K562 (cell line): ENCODE measurements at regions not wholly inside any gene's neighbourhood (a gene's known extent, or its start where the extent isn't known, plus 50 kb on each side); places are given as distances from the start of the nearest gene placed in this dataset.

ENCODE experiments used
- ATAC-seq: fragments of 200-7000 bp; cut with Tn5 transposase; 3 replicates; pipeline ENCODE4 v1.9.1; 2020; ENCODE audit warnings: moderate library complexity
- BruUV-seq: library from RNA; stranded (reverse); fragments of 400-500 nt; replicated peaks from 2 replicates; lab custom pipeline; 2021; lab: Mats Ljungman, UMichigan
- CTCF ChIA-PET: fragments of 300-600 bp; formaldehyde crosslinking; extraction: SDS; loops from one replicate; lab custom pipeline; 2021; ENCODE audit warnings: low intra/inter-chr PET ratio; lab: Yijun Ruan, JAX
- POLR2A ChIA-PET: fragments of 300-600, 350-650 bp; sonication (Branson Sonifier 250); formaldehyde crosslinking; extraction: SDS; loops from one replicate; lab custom pipeline; 2021; ENCODE audit warnings: antibody characterized with exemption, inconsistent platforms; lab: Yijun Ruan, JAX
- DNase-seq, 4 experiments: peaks; one replicate each; pipeline versions ENCODE4 v3.0.0 to v3.0.0-alpha.2; 2011 to 2018; ENCODE audit warnings: low spot score in 3 of 4, mixed read lengths in 3 of 4; ENCODE audit errors: extremely low read depth in 1 of 4
- FAIRE-seq: peaks from 2 replicates; lab custom pipeline; 2011; peaks lifted over from hg19 to GRCh38; lab: Jason Lieb, UNC
- H2AFZ ChIP-seq: 2 replicates; pipeline ENCODE4 v1.6.0; 2011; ENCODE audit warnings: low read depth, low read length, control low read depth, inconsistent platforms
- H3K27ac ChIP-seq: fragments of 200-600 bp; 3 replicates; pipeline ENCODE4 v1.8.0; 2011; ENCODE audit warnings: low read depth, mild to moderate bottlenecking, control low read depth, inconsistent platforms, low read length, moderate library complexity, mixed read lengths; ENCODE audit errors: extremely low read depth
- H3K27me3 ChIP-seq, 2 experiments: fragments of 300-600 bp in 1 of 2; 2 replicates in 1 of 2; 3 replicates in 1 of 2; pipeline versions ENCODE4 v1.6.0 to v1.8.0; 2011; ENCODE audit warnings: inconsistent platforms in 2 of 2, low read length in 2 of 2, mild to moderate bottlenecking in 1 of 2, mixed read lengths in 1 of 2, moderate library complexity in 1 of 2; ENCODE audit not compliant: control insufficient read depth in 2 of 2, insufficient read depth in 2 of 2
- H3K36me3 ChIP-seq: fragments of 300-600 bp; 3 replicates; pipeline ENCODE4 v1.8.0; 2011; ENCODE audit warnings: mild to moderate bottlenecking, low read length, inconsistent platforms; ENCODE audit not compliant: control insufficient read depth, insufficient read depth
- H3K4me1 ChIP-seq, 2 experiments: fragments of 200-600 bp in 1 of 2; replicated peaks in 1 of 2; 2 replicates in 1 of 2; 3 replicates in 1 of 2; pipeline versions ENCODE4 v1.5.1 to v1.8.0; 2011; ENCODE audit warnings: inconsistent platforms in 2 of 2, low read length in 2 of 2, mild to moderate bottlenecking in 1 of 2, mixed read lengths in 1 of 2, moderate library complexity in 1 of 2; ENCODE audit not compliant: control insufficient read depth in 2 of 2, insufficient read depth in 2 of 2
- H3K4me2 ChIP-seq: 2 replicates; pipeline ENCODE4 v1.6.1; 2011; ENCODE audit warnings: low read length, control low read depth, inconsistent platforms, mixed read lengths; ENCODE audit not compliant: insufficient read depth
- H3K4me3 ChIP-seq: fragments of 200-600 bp; sonication (generic), shearing (Covaris generic); 2 replicates; pipeline ENCODE4 v1.5.1; 2016; ENCODE audit warnings: control low read depth, inconsistent platforms
- H3K79me2 ChIP-seq: fragments of 200-600 bp; 3 replicates; pipeline ENCODE4 v1.8.0; 2011; ENCODE audit warnings: low read length, inconsistent platforms; ENCODE audit not compliant: control insufficient read depth, insufficient read depth
- H3K9ac ChIP-seq, 2 experiments: 2 replicates each; pipeline versions ENCODE4 v1.6.0 to v1.6.1; 2011; ENCODE audit warnings: low read depth in 2 of 2, low read length in 2 of 2, control low read depth in 1 of 2, inconsistent platforms in 1 of 2, mild to moderate bottlenecking in 1 of 2, mixed read lengths in 1 of 2; ENCODE audit not compliant: insufficient read depth in 1 of 2
- H3K9me1 ChIP-seq: one replicate; pipeline ENCODE4 v1.6.0; 2011; ENCODE audit warnings: inconsistent platforms, mild to moderate bottlenecking, low read length, moderate library complexity; ENCODE audit not compliant: control insufficient read depth, insufficient read depth
- H3K9me3 ChIP-seq: replicated peaks from 2 replicates; pipeline ENCODE4 v1.5.1; 2011; ENCODE audit warnings: low read depth, low read length, inconsistent platforms; ENCODE audit not compliant: control insufficient read depth, insufficient read depth
- H4K20me1 ChIP-seq: replicated peaks from 2 replicates; pipeline ENCODE4 v1.6.1; 2011; ENCODE audit warnings: low read length, inconsistent platforms, mixed read lengths; ENCODE audit not compliant: control insufficient read depth, insufficient read depth
- BCOR ChIP-seq: fragments of 450-650 bp; IDR thresholded peaks from 2 replicates; pipeline ENCODE4 v1.6.1; 2016
- BRF2 ChIP-seq: IDR thresholded peaks from 3 replicates; pipeline ENCODE4 v1.6.1; 2011; ENCODE audit warnings: borderline replicate concordance, mild to moderate bottlenecking; ENCODE audit not compliant: insufficient read length, insufficient read depth
- CBX2 ChIP-seq: fragments of 200-600 bp; sonication (generic); IDR thresholded peaks from one replicate; pipeline ENCODE4 v1.6.1; 2012; ENCODE audit warnings: mild to moderate bottlenecking, low read length, inconsistent platforms; ENCODE audit not compliant: insufficient read depth, poor library complexity, severe bottlenecking
- CHD1 ChIP-seq: fragments of 200-600 bp; sonication (generic); IDR thresholded peaks from one replicate; pipeline ENCODE4 v1.6.1; 2012; ENCODE audit warnings: mild to moderate bottlenecking, moderate library complexity, low read length, inconsistent platforms
- HIVEP1 ChIP-seq: fragments of 250-450 bp; sonication (Bioruptor Pico); IDR thresholded peaks from 2 replicates; pipeline ENCODE4 v1.4.0; 2020; ENCODE audit warnings: mild to moderate bottlenecking
- MAZ ChIP-seq, 2 experiments: fragments of 450-650 bp in 1 of 2; sonication (generic) in 1 of 2; formaldehyde crosslinking; IDR thresholded peaks in 1 of 2; conservative IDR thresholded peaks in 1 of 2; 2 replicates each; pipeline versions ENCODE4 v1.4.0 to v1.5.0; 2020; ENCODE audit warnings: mild to moderate bottlenecking in 1 of 2, missing genetic modification reagents in 1 of 2
- MEF2A ChIP-seq: IDR thresholded peaks from 2 replicates; pipeline ENCODE4 v1.6.1; 2011; ENCODE audit warnings: low read depth, mild to moderate bottlenecking, low read length, moderate library complexity; ENCODE audit not compliant: control insufficient read depth
- MEIS2 ChIP-seq: fragments of 450-650 bp; IDR thresholded peaks from 2 replicates; pipeline ENCODE4 v1.6.1; 2014; ENCODE audit warnings: mild to moderate bottlenecking; ENCODE audit not compliant: partially characterized antibody
- RCOR1 ChIP-seq, 2 experiments: IDR thresholded peaks; 2 replicates each; pipeline ENCODE4 v1.6.1; 2012; ENCODE audit warnings: low read depth in 2 of 2, low read length in 2 of 2, borderline replicate concordance in 1 of 2, improper control_type of control experiment in 1 of 2
- U2AF1 ChIP-seq: fragments of 200-400 bp; formaldehyde crosslinking; optimal IDR thresholded peaks from 2 replicates; pipeline ENCODE3; 2017; ENCODE audit warnings: mild to moderate bottlenecking, low read depth, low read length, moderate library complexity
- ZNF408 ChIP-seq: fragments of 250-450 bp; sonication (Bioruptor Pico); IDR thresholded peaks from 2 replicates; pipeline ENCODE4 v1.4.0; 2020; ENCODE audit warnings: low read depth, mild to moderate bottlenecking, moderate library complexity
- WGBS: fragments of 100-300 bp; shearing (Covaris generic); methylation state at CpG from one replicate; pipeline ENCODE4 v1.1.6; 2016; ENCODE audit warnings: low coverage, mixed read lengths; ENCODE audit not compliant: insufficient coverage; ENCODE audit errors: missing lambda C conversion rate; 5-methylcytosine and 5-hydroxymethylcytosine counted together
- in situ Hi-C: fragments of 300-500 bp; cut with MboI; formaldehyde crosslinking; loops from 4 replicates; pipeline ENCODE4 v1.15.0; 2018; ENCODE audit warnings: inconsistent platforms, mixed read lengths
- intact Hi-C: fragments of 100-400 bp; cut with micrococcal nuclease; formaldehyde crosslinking; loops from 2 replicates; pipeline ENCODE4 v1.14.2; 2022
- TF ChIP-seq, protein P1 (sequence below), 2 experiments: fragments of 450-650 bp; IDR thresholded peaks; 2 replicates each; pipeline ENCODE4 v1.6.1; 2016
- TF ChIP-seq, protein P2 (sequence below): fragments of 250-450 bp; sonication (Bioruptor Pico); IDR thresholded peaks from 2 replicates; pipeline ENCODE4 v1.8.0; 2022; ENCODE audit warnings: inconsistent platforms
- TF ChIP-seq, protein P3 (sequence below): fragments of 450-650 bp; formaldehyde crosslinking; IDR thresholded peaks from 2 replicates; pipeline ENCODE4 v1.4.0; 2020; ENCODE audit warnings: mild to moderate bottlenecking, moderate library complexity

DNA sequence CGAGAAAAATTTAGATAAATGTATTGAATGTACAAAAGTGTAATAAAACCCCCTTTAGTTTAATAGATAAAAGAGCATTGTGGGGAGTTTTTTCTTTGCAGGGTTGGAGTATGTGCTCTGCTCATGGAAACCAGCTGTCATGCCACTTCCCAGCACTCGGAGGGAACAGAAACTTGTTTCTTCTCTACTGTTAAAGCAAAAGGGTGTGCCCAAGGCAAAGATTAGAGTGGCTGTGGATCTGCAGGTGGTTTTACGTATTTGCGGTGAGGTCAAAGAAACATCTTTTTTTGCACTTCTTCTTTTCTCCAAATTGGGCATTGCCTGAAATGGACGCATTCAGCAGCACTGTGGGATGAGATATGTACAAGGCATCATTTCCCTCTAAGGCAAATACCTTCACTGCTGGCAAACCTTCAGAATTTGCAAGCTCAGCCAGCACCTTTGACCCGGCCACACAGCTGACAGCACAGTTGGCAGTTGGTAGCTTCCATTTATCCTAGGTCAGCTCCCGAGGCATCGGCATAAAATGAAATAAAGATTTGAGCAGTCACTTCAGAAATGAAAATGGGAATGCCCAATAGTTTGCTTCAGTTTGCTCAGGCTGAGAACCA lies 178.4 kb upstream of the EYA4 start:
- no TSS peak for BruUV-seq
- WGBS: 0% methylated on average over 8 of the region's 8 CpGs
- in situ Hi-C loops: no loop called here
- H4K20me1 ChIP-seq: no peaks in the 10 kb centered on the region
- no peak overlapping the region for H3K4me2 ChIP-seq
- H3K27ac ChIP-seq: no peak overlapping the region
- ATAC-seq: no peak
- no peak overlapping the region for H3K4me3 ChIP-seq
- POLR2A ChIA-PET: no interaction called here
- H3K79me2 ChIP-seq: no peaks in the 10 kb centered on the region
- H2AFZ ChIP-seq: no peak overlapping the region
- no peaks in the 10 kb centered on the region; the same call in 1 of the 2 replicates for H3K9me3 ChIP-seq
- CTCF ChIA-PET: no interaction called here
- no peak for FAIRE-seq
- no peaks in the 10 kb centered on the region for H3K9me1 ChIP-seq
- no peak for TF ChIP-seq MEF2A
- TF ChIP-seq BCOR: no peak
- TF ChIP-seq MAZ (CRISPR knock-in tag; conservative IDR thresholded peaks at IDR 0.05 in 1 of 2, IDR thresholded peaks at IDR 0.05 in 1 of 2): no peak
- TF ChIP-seq, protein P1, sequence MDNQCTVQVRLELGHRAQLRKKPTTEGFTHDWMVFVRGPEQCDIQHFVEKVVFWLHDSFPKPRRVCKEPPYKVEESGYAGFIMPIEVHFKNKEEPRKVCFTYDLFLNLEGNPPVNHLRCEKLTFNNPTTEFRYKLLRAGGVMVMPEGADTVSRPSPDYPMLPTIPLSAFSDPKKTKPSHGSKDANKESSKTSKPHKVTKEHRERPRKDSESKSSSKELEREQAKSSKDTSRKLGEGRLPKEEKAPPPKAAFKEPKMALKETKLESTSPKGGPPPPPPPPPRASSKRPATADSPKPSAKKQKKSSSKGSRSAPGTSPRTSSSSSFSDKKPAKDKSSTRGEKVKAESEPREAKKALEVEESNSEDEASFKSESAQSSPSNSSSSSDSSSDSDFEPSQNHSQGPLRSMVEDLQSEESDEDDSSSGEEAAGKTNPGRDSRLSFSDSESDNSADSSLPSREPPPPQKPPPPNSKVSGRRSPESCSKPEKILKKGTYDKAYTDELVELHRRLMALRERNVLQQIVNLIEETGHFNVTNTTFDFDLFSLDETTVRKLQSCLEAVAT (IDR thresholded peaks at IDR 0.05): no peak
- TF ChIP-seq, protein P2, sequence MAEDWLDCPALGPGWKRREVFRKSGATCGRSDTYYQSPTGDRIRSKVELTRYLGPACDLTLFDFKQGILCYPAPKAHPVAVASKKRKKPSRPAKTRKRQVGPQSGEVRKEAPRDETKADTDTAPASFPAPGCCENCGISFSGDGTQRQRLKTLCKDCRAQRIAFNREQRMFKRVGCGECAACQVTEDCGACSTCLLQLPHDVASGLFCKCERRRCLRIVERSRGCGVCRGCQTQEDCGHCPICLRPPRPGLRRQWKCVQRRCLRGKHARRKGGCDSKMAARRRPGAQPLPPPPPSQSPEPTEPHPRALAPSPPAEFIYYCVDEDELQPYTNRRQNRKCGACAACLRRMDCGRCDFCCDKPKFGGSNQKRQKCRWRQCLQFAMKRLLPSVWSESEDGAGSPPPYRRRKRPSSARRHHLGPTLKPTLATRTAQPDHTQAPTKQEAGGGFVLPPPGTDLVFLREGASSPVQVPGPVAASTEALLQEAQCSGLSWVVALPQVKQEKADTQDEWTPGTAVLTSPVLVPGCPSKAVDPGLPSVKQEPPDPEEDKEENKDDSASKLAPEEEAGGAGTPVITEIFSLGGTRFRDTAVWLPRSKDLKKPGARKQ (CRISPR knock-in tag): no peak
- TF ChIP-seq, protein P3, sequence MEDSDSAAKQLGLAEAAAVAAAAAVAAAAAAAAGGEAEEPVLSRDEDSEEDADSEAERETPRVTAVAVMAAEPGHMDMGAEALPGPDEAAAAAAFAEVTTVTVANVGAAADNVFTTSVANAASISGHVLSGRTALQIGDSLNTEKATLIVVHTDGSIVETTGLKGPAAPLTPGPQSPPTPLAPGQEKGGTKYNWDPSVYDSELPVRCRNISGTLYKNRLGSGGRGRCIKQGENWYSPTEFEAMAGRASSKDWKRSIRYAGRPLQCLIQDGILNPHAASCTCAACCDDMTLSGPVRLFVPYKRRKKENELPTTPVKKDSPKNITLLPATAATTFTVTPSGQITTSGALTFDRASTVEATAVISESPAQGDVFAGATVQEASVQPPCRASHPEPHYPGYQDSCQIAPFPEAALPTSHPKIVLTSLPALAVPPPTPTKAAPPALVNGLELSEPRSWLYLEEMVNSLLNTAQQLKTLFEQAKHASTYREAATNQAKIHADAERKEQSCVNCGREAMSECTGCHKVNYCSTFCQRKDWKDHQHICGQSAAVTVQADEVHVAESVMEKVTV (CRISPR knock-in tag): no peak
- TF ChIP-seq CBX2: no peak
- TF ChIP-seq MEIS2: no peak
- no peak for TF ChIP-seq ZNF408 (CRISPR knock-in tag)
- TF ChIP-seq RCOR1 (IDR thresholded peaks at IDR 0.05; ENCODE audit: borderline replicate concordance in 1 of 2, low read depth in 2 of 2, low read length in 2 of 2): no peak
- TF ChIP-seq HIVEP1 (CRISPR knock-in tag): no peak
- no peak for TF ChIP-seq CHD1
- TF ChIP-seq U2AF1: no peak
- TF ChIP-seq BRF2: no peak
- DNase-seq: no peak
- H3K4me1 ChIP-seq: no peaks in the 10 kb centered on the region
- no peaks in the 10 kb centered on the region for H3K36me3 ChIP-seq
- H3K27me3 ChIP-seq: no peaks in the 10 kb centered on the region
- no peak overlapping the region for H3K9ac ChIP-seq
- intact Hi-C loops: no loop called here
